Endothelial cell of umbilical vein (primary cell): ENCODE measurements at regions not wholly inside any gene's neighbourhood (a gene's known extent, or its start where the extent isn't known, plus 50 kb on each side); places are given as distances from the start of the nearest gene placed in this dataset.

ENCODE experiments used
- BruUV-seq: library from RNA; stranded (reverse); fragments of 400-500 nt; replicated peaks from 2 replicates; lab custom pipeline; 2021; lab: Mats Ljungman, UMichigan
- CTCF ChIA-PET: fragments of 300-600, 350-600 bp; sonication (Branson Sonifier 250); formaldehyde crosslinking; loops from one replicate; lab custom pipeline; 2021; ENCODE audit warnings: antibody characterized with exemption, inconsistent platforms; lab: Charles Lee
- POLR2A ChIA-PET: fragments of 300-600, 350-600 bp; sonication (Branson Sonifier 250); formaldehyde crosslinking; loops from one replicate; lab custom pipeline; 2021; ENCODE audit warnings: antibody characterized with exemption, inconsistent platforms; lab: Charles Lee
- DNase-seq: peaks from one replicate; pipeline ENCODE4 v3.0.0-alpha.2; 2011; ENCODE audit warnings: low read depth, low spot score
- FAIRE-seq: peaks from 2 replicates; lab custom pipeline; 2011; peaks lifted over from hg19 to GRCh38; lab: Jason Lieb, UNC
- H2AFZ ChIP-seq: 2 replicates; pipeline ENCODE4 v1.6.0; 2012; ENCODE audit warnings: low read depth, low read length, control low read depth, inconsistent platforms
- H3K27ac ChIP-seq: 2 replicates; pipeline ENCODE4 v1.5.1; 2011; ENCODE audit warnings: low read depth, mild to moderate bottlenecking, control low read depth, low read length, moderate library complexity; ENCODE audit not compliant: insufficient read depth
- H3K27me3 ChIP-seq, 2 experiments: 2 replicates each; pipeline versions ENCODE4 v1.6.0 to v1.6.1; 2011; ENCODE audit warnings: low read length in 2 of 2, mixed read lengths in 1 of 2; ENCODE audit not compliant: control insufficient read depth in 2 of 2, insufficient read depth in 2 of 2
- H3K36me3 ChIP-seq, 2 experiments: 2 replicates in 1 of 2; 3 replicates in 1 of 2; pipeline ENCODE4 v1.5.1; 2011; ENCODE audit warnings: low read length in 2 of 2, mild to moderate bottlenecking in 1 of 2, moderate library complexity in 1 of 2; ENCODE audit not compliant: control insufficient read depth in 2 of 2, insufficient read depth in 2 of 2; ENCODE audit errors: extremely low read depth in 1 of 2
- H3K4me1 ChIP-seq: 3 replicates; pipeline ENCODE4 v1.5.1; 2011; ENCODE audit warnings: mild to moderate bottlenecking, low read length; ENCODE audit not compliant: control insufficient read depth, insufficient read depth; ENCODE audit errors: extremely low read depth
- H3K4me2 ChIP-seq: 2 replicates; pipeline ENCODE4 v1.6.1; 2011; ENCODE audit warnings: low read length, control low read depth, mixed read lengths; ENCODE audit not compliant: insufficient read depth
- H3K4me3 ChIP-seq, 3 experiments: fragments of 200-600 bp in 1 of 3; sonication (generic), shearing (Covaris generic) in 1 of 3; replicated peaks in 1 of 3; 2 replicates each; pipeline ENCODE4 v1.5.1; 2011 to 2016; ENCODE audit warnings: control low read depth in 3 of 3, low read length in 3 of 3, mild to moderate bottlenecking in 2 of 3, inconsistent platforms in 1 of 3, low read depth in 1 of 3, moderate library complexity in 1 of 3; ENCODE audit not compliant: insufficient read depth in 1 of 3
- H3K79me2 ChIP-seq: 2 replicates; pipeline ENCODE4 v1.6.0; 2012; ENCODE audit warnings: low read length, inconsistent platforms; ENCODE audit not compliant: control insufficient read depth, insufficient read depth
- H3K9ac ChIP-seq: replicated peaks from 2 replicates; pipeline ENCODE3; 2011; ENCODE audit warnings: low read length, control low read depth; ENCODE audit not compliant: insufficient read depth; ENCODE audit errors: extremely low read depth
- H3K9me1 ChIP-seq: replicated peaks from 3 replicates; pipeline ENCODE4 v1.6.0; 2011; ENCODE audit warnings: mild to moderate bottlenecking, low read length; ENCODE audit not compliant: control insufficient read depth, insufficient read depth; ENCODE audit errors: extremely low read depth
- H3K9me3 ChIP-seq: replicated peaks from 2 replicates; pipeline ENCODE4 v1.5.1; 2012; ENCODE audit warnings: low read length, inconsistent platforms; ENCODE audit not compliant: control insufficient read depth, insufficient read depth
- H4K20me1 ChIP-seq: replicated peaks from 2 replicates; pipeline ENCODE3; 2011; ENCODE audit warnings: mild to moderate bottlenecking, low read length; ENCODE audit not compliant: control insufficient read depth, insufficient read depth; ENCODE audit errors: extremely low read depth
- EZH2 ChIP-seq: IDR thresholded peaks from 2 replicates; pipeline ENCODE4 v1.6.1; 2012; ENCODE audit warnings: borderline replicate concordance, low read depth, mild to moderate bottlenecking, moderate library complexity, low read length, inconsistent platforms; ENCODE audit not compliant: severe bottlenecking
- FOS ChIP-seq: IDR thresholded peaks from 2 replicates; pipeline ENCODE4 v1.6.1; 2011; ENCODE audit warnings: mild to moderate bottlenecking, low read length, moderate library complexity, borderline replicate concordance; ENCODE audit not compliant: insufficient read depth
- GATA2 ChIP-seq: IDR thresholded peaks from 2 replicates; pipeline ENCODE4 v1.7.0; 2011; ENCODE audit warnings: low read depth, mild to moderate bottlenecking, moderate library complexity, mixed read lengths, low read length; ENCODE audit not compliant: insufficient read length, insufficient read depth
- JUN ChIP-seq: IDR thresholded peaks from 2 replicates; pipeline ENCODE4 v1.6.1; 2011; ENCODE audit warnings: borderline replicate concordance, low read depth; ENCODE audit not compliant: insufficient read length, insufficient read depth
- MYC ChIP-seq: IDR thresholded peaks from one replicate; pipeline ENCODE4 v1.6.1; 2011; ENCODE audit warnings: mild to moderate bottlenecking, low read depth, low read length
- POLR2A ChIP-seq: IDR thresholded peaks from 2 replicates; pipeline ENCODE4 v1.6.1; 2012; ENCODE audit warnings: low read depth, mild to moderate bottlenecking, control low read depth, low read length
- POLR2AphosphoS5 ChIP-seq: IDR thresholded peaks from 2 replicates; pipeline ENCODE4 v1.6.1; 2012; ENCODE audit warnings: low read depth, mild to moderate bottlenecking, control low read depth, low read length, moderate library complexity; ENCODE audit not compliant: insufficient read depth
- dilution Hi-C: fragments of 300-500 bp; cut with MboI; formaldehyde crosslinking; loops from one replicate; pipeline ENCODE4 v1.15.0; 2019; ENCODE audit warnings: low sequenced_read_pairs; ENCODE audit not compliant: extremely low pct_ligation_motif_present
- intact Hi-C: fragments of 100-400 bp; cut with micrococcal nuclease; formaldehyde crosslinking; loops from one replicate; pipeline ENCODE4 v1.10.0; 2022
- TF ChIP-seq, protein P1 (sequence below): IDR thresholded peaks from 2 replicates; pipeline ENCODE4 v1.6.1; 2011; ENCODE audit not compliant: insufficient read depth, insufficient read length
- TF ChIP-seq, protein P2 (sequence below), 2 donors: IDR thresholded peaks; 1 replicate in 1 of 2; 2 replicates in 1 of 2; pipeline ENCODE4 v1.5.1; 2011; ENCODE audit warnings: low read length in 2 of 2, mild to moderate bottlenecking in 2 of 2, moderate library complexity in 2 of 2, control low read depth in 1 of 2, inconsistent platforms in 1 of 2, low read depth in 1 of 2; ENCODE audit not compliant: insufficient read depth in 1 of 2; ENCODE audit errors: extremely low read depth in 1 of 2

DNA sequence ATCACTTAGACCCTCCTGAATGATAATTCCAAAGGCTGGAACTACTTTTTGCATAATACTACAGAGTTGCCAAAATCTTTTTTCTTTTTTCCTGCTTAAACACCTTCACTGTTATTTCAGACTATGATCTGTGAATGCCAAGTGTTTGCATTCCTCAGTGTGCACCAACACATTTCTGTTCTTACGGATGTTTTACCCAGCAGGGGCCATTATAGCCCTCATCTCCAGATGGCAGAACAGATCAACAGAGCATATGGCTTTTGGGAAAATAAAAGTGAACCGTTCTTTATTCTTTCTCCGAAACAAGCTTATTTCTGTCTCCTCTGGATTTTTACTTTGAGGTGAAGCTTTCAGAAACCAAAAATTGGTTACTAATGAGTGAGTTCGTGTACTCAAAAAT lies 1226.6 kb upstream of the FAM98A start:
- CTCF ChIA-PET, result no interaction called here
- no peak for FAIRE-seq

More for the DNA sequence above, 1226.6 kb upstream of the FAM98A start:
- intact Hi-C loops, result no loop called here
- Histone ChIP-seq H2AFZ (no peak overlapping the region), H3K27me3 (no peaks in the 10 kb centered on the region), H3K9ac (no peak overlapping the region), H3K4me2 (no peak overlapping the region), H3K9me3 (no peaks in the 10 kb centered on the region), H3K4me1 (no peaks in the 10 kb centered on the region), H3K4me3 (no peak overlapping the region), H3K36me3 (no peaks in the 10 kb centered on the region), H4K20me1 (no peaks in the 10 kb centered on the region), H3K27ac (no peak overlapping the region), H3K9me1 (no peaks in the 10 kb centered on the region), H3K79me2 (no peaks in the 10 kb centered on the region)
- DNase-seq, result no peak
- TF ChIP-seq EZH2 (no peak), POLR2AphosphoS5 (no peak), MYC (no peak), FOS (no peak), GATA2 (no peak), POLR2A (no peak), JUN (no peak)
- TF ChIP-seq, protein P1, sequence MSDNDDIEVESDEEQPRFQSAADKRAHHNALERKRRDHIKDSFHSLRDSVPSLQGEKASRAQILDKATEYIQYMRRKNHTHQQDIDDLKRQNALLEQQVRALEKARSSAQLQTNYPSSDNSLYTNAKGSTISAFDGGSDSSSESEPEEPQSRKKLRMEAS, result no peak
- TF ChIP-seq, protein P2, sequence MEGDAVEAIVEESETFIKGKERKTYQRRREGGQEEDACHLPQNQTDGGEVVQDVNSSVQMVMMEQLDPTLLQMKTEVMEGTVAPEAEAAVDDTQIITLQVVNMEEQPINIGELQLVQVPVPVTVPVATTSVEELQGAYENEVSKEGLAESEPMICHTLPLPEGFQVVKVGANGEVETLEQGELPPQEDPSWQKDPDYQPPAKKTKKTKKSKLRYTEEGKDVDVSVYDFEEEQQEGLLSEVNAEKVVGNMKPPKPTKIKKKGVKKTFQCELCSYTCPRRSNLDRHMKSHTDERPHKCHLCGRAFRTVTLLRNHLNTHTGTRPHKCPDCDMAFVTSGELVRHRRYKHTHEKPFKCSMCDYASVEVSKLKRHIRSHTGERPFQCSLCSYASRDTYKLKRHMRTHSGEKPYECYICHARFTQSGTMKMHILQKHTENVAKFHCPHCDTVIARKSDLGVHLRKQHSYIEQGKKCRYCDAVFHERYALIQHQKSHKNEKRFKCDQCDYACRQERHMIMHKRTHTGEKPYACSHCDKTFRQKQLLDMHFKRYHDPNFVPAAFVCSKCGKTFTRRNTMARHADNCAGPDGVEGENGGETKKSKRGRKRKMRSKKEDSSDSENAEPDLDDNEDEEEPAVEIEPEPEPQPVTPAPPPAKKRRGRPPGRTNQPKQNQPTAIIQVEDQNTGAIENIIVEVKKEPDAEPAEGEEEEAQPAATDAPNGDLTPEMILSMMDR (IDR thresholded peaks at IDR 0.05; ENCODE audit: extremely low read depth in 1 of 2, insufficient read depth in 1 of 2, low read depth in 1 of 2, low read length in 2 of 2), result no peak
- dilution Hi-C loops, result no loop called here
- no TSS peak for BruUV-seq
- POLR2A ChIA-PET, result no interaction called here
